ENCODE measurements at regions not wholly inside any gene's neighbourhood (a gene's known extent, or its start where the extent isn't known, plus 50 kb on each side); places are given as distances from the start of the nearest gene placed in this dataset.

GRCh38 chr1:87239997-87240605, 88.6 kb upstream of the LMO4 start:
- 92% methylated on average over 2 of the region's 2 CpGs for whole genome bisulfite sequencing (ENCODE audit: insufficient coverage)
- no peak overlapping the region for H3K4me3 ChIP-seq (ENCODE audit: low read length)
- no peaks in the 10 kb centered on the region for H3K27me3 ChIP-seq (ENCODE audit: control insufficient read depth, insufficient read depth, low read length)
- H3K9me3 ChIP-seq (replicated peaks; ENCODE audit: control insufficient read depth, low read depth, low read length) = no peaks in the 10 kb centered on the region
- no peaks in the 10 kb centered on the region for H3K4me1 ChIP-seq (ENCODE audit: control insufficient read depth, insufficient read depth, low read length)
- no peaks in the 10 kb centered on the region for H3K36me3 ChIP-seq (ENCODE audit: control insufficient read depth, insufficient read depth, low read length)
- H3K27ac ChIP-seq (ENCODE audit: low read length) = no peak overlapping the region
- DNase-seq = no peak

GRCh38 chr1:87240661-87241285, 87.9 kb upstream of the LMO4 start:
- H3K4me1 ChIP-seq (ENCODE audit: control insufficient read depth, insufficient read depth, low read length) = no peaks in the 10 kb centered on the region
- no peaks in the 10 kb centered on the region for H3K9me3 ChIP-seq (replicated peaks; ENCODE audit: control insufficient read depth, low read depth, low read length)
- no peaks in the 10 kb centered on the region for H3K36me3 ChIP-seq (ENCODE audit: control insufficient read depth, insufficient read depth, low read length)
- H3K27ac ChIP-seq (ENCODE audit: low read length) = no peak overlapping the region
- H3K4me3 ChIP-seq (ENCODE audit: low read length) = no peak overlapping the region
- WGBS (ENCODE audit: insufficient coverage) = 79% methylated on average over 3 of the region's 8 CpGs
- H3K27me3 ChIP-seq (ENCODE audit: control insufficient read depth, insufficient read depth, low read length) = no peaks in the 10 kb centered on the region
- DNase-seq = no peak

GRCh38 chr1:87242445-87243185, 86.1 kb upstream of the LMO4 start:
- Histone ChIP-seq H3K27me3 (ENCODE audit: control insufficient read depth, insufficient read depth, low read length) (no peaks in the 10 kb centered on the region), H3K9me3 (replicated peaks; ENCODE audit: control insufficient read depth, low read depth, low read length) (no peaks in the 10 kb centered on the region), H3K27ac (ENCODE audit: low read length) (no peak overlapping the region), H3K36me3 (ENCODE audit: control insufficient read depth, insufficient read depth, low read length) (no peaks in the 10 kb centered on the region), H3K4me1 (ENCODE audit: control insufficient read depth, insufficient read depth, low read length) (peaks cover 7% of the 10 kb centered on the region), H3K4me3 (ENCODE audit: low read length) (no peak overlapping the region)
- no peak for DNase-seq
- 80% methylated on average over 2 of the region's 6 CpGs for whole genome bisulfite sequencing (ENCODE audit: insufficient coverage)

GRCh38 chr1:87243573-87243972, 85.1 kb upstream of the LMO4 start:
- H3K27me3 ChIP-seq (ENCODE audit: control insufficient read depth, insufficient read depth, low read length) = no peaks in the 10 kb centered on the region
- DNase-seq = no peak
- no peak overlapping the region for H3K27ac ChIP-seq (ENCODE audit: low read length)
- H3K4me3 ChIP-seq (ENCODE audit: low read length) = no peak overlapping the region
- peaks cover 7% of the 10 kb centered on the region for H3K4me1 ChIP-seq (ENCODE audit: control insufficient read depth, insufficient read depth, low read length)
- 64% methylated on average over 1 of the region's 1 CpG for WGBS (ENCODE audit: insufficient coverage)
- H3K9me3 ChIP-seq (replicated peaks; ENCODE audit: control insufficient read depth, low read depth, low read length) = no peaks in the 10 kb centered on the region
- no peaks in the 10 kb centered on the region for H3K36me3 ChIP-seq (ENCODE audit: control insufficient read depth, insufficient read depth, low read length)

- H3K4me3 ChIP-seq (ENCODE audit: low read length) = no peak overlapping the region
- peaks cover 7% of the 10 kb centered on the region for H3K4me1 ChIP-seq (ENCODE audit: control insufficient read depth, insufficient read depth, low read length)
- no peaks in the 10 kb centered on the region for H3K27me3 ChIP-seq (ENCODE audit: control insufficient read depth, insufficient read depth, low read length)
- H3K27ac ChIP-seq (ENCODE audit: low read length) = peak overlapping the region; percentile 9
- peak; percentile 70 for DNase-seq
- no peaks in the 10 kb centered on the region for H3K9me3 ChIP-seq (replicated peaks; ENCODE audit: control insufficient read depth, low read depth, low read length)
- H3K36me3 ChIP-seq (ENCODE audit: control insufficient read depth, insufficient read depth, low read length) = no peaks in the 10 kb centered on the region
- 55% methylated on average over 5 of the region's 5 CpGs for WGBS (ENCODE audit: insufficient coverage)
Measured at GRCh38 chr1:87246436-87246835, 82.2 kb upstream of the LMO4 start.

- 100% methylated on average over 1 of the region's 2 CpGs for WGBS (ENCODE audit: insufficient coverage)
- DNase-seq = no peak
- Histone ChIP-seq H3K27me3 (ENCODE audit: control insufficient read depth, insufficient read depth, low read length) (no peaks in the 10 kb centered on the region), H3K4me1 (ENCODE audit: control insufficient read depth, insufficient read depth, low read length) (peaks cover 7% of the 10 kb centered on the region), H3K36me3 (ENCODE audit: control insufficient read depth, insufficient read depth, low read length) (no peaks in the 10 kb centered on the region), H3K9me3 (replicated peaks; ENCODE audit: control insufficient read depth, low read depth, low read length) (no peaks in the 10 kb centered on the region), H3K4me3 (ENCODE audit: low read length) (no peak overlapping the region), H3K27ac (ENCODE audit: low read length) (no peak overlapping the region)
Measured at GRCh38 chr1:87249803-87250202, 78.9 kb upstream of the LMO4 start.

GRCh38 chr1:87250336-87250735, 78.3 kb upstream of the LMO4 start:
- peaks cover 7% of the 10 kb centered on the region for H3K4me1 ChIP-seq (ENCODE audit: control insufficient read depth, insufficient read depth, low read length)
- H3K27ac ChIP-seq (ENCODE audit: low read length) = no peak overlapping the region
- no peaks in the 10 kb centered on the region for H3K27me3 ChIP-seq (ENCODE audit: control insufficient read depth, insufficient read depth, low read length)
- no peaks in the 10 kb centered on the region for H3K9me3 ChIP-seq (replicated peaks; ENCODE audit: control insufficient read depth, low read depth, low read length)
- WGBS (ENCODE audit: insufficient coverage) = 83% methylated on average over 4 of the region's 5 CpGs
- DNase-seq = no peak
- no peaks in the 10 kb centered on the region for H3K36me3 ChIP-seq (ENCODE audit: control insufficient read depth, insufficient read depth, low read length)
- H3K4me3 ChIP-seq (ENCODE audit: low read length) = no peak overlapping the region

- no peak overlapping the region for H3K27ac ChIP-seq (ENCODE audit: low read length)
- H3K9me3 ChIP-seq (replicated peaks; ENCODE audit: control insufficient read depth, low read depth, low read length) = no peaks in the 10 kb centered on the region
- H3K4me3 ChIP-seq (ENCODE audit: low read length) = no peak overlapping the region
- no peaks in the 10 kb centered on the region for H3K4me1 ChIP-seq (ENCODE audit: control insufficient read depth, insufficient read depth, low read length)
- H3K27me3 ChIP-seq (ENCODE audit: control insufficient read depth, insufficient read depth, low read length) = no peaks in the 10 kb centered on the region
- 72% methylated on average over 2 of the region's 2 CpGs for WGBS (ENCODE audit: insufficient coverage)
- H3K36me3 ChIP-seq (ENCODE audit: control insufficient read depth, insufficient read depth, low read length) = no peaks in the 10 kb centered on the region
- no peak for DNase-seq
Measured at GRCh38 chr1:87252406-87252805, 76.3 kb upstream of the LMO4 start.

GRCh38 chr1:87262688-87263087, 66.0 kb upstream of the LMO4 start:
- Histone ChIP-seq H3K4me1 (ENCODE audit: control insufficient read depth, insufficient read depth, low read length) (no peaks in the 10 kb centered on the region), H3K9me3 (replicated peaks; ENCODE audit: control insufficient read depth, low read depth, low read length) (no peaks in the 10 kb centered on the region), H3K27ac (ENCODE audit: low read length) (no peak overlapping the region), H3K4me3 (ENCODE audit: low read length) (no peak overlapping the region), H3K27me3 (ENCODE audit: control insufficient read depth, insufficient read depth, low read length) (no peaks in the 10 kb centered on the region), H3K36me3 (ENCODE audit: control insufficient read depth, insufficient read depth, low read length) (no peaks in the 10 kb centered on the region)
- DNase-seq = no peak
- WGBS (ENCODE audit: insufficient coverage) = no CpG with 5 or more reads among the region's 3 CpGs

- DNase-seq = no peak
- no peak overlapping the region for H3K27ac ChIP-seq (ENCODE audit: low read length)
- H3K27me3 ChIP-seq (ENCODE audit: control insufficient read depth, insufficient read depth, low read length) = no peaks in the 10 kb centered on the region
- no peaks in the 10 kb centered on the region for H3K36me3 ChIP-seq (ENCODE audit: control insufficient read depth, insufficient read depth, low read length)
- H3K4me1 ChIP-seq (ENCODE audit: control insufficient read depth, insufficient read depth, low read length) = no peaks in the 10 kb centered on the region
- no peaks in the 10 kb centered on the region for H3K9me3 ChIP-seq (replicated peaks; ENCODE audit: control insufficient read depth, low read depth, low read length)
- no peak overlapping the region for H3K4me3 ChIP-seq (ENCODE audit: low read length)
- no CpG with 5 or more reads among the region's 2 CpGs for WGBS (ENCODE audit: insufficient coverage)
Measured at GRCh38 chr1:87263281-87263680, 65.4 kb upstream of the LMO4 start.

All from muscle of leg (tissue), 3 donors.